Testis (tissue), 2 donors: ENCODE measurements at regions not wholly inside any gene's neighbourhood (a gene's known extent, or its start where the extent isn't known, plus 50 kb on each side); places are given as distances from the start of the nearest gene placed in this dataset.

Source experiments
- DNase-seq: peaks from one replicate; pipeline ENCODE4 v3.0.0-alpha.2; 2019
- H3K27ac ChIP-seq, 2 donors: fragments of 200-600 bp; sonication (generic); one replicate each; pipeline ENCODE4 v1.5.1; 2019
- H3K27me3 ChIP-seq: fragments of 200-600 bp; sonication (generic); one replicate; pipeline ENCODE4 v1.5.1; 2019
- H3K36me3 ChIP-seq: fragments of 200-600 bp; sonication (generic); one replicate; pipeline ENCODE4 v1.5.1; 2017; ENCODE audit warnings: low read depth; ENCODE audit errors: missing control alignments
- H3K4me1 ChIP-seq: fragments of 200-600 bp; sonication (generic); one replicate; pipeline ENCODE4 v1.5.1; 2019
- H3K4me3 ChIP-seq, 2 donors: fragments of 200-600 bp; sonication (generic); one replicate each; pipeline ENCODE4 v1.5.1; 2017 to 2019
- H3K9me3 ChIP-seq: fragments of 200-600 bp; sonication (generic); one replicate; pipeline ENCODE4 v1.5.1; 2017
- CTCF ChIP-seq, 3 experiments: fragments of 450-650 bp in 2 of 3; fragments of 200-600 bp in 1 of 3; sonication (generic) in 1 of 3; IDR thresholded peaks; one replicate each; pipeline ENCODE4 v1.5.1; 2016 to 2019; ENCODE audit warnings: antibody characterized with exemption in 3 of 3, mild to moderate bottlenecking in 2 of 3, moderate library complexity in 1 of 3
- POLR2A ChIP-seq: fragments of 450-650 bp; IDR thresholded peaks from one replicate; pipeline ENCODE4 v1.6.1; 2017; ENCODE audit warnings: antibody characterized with exemption, mild to moderate bottlenecking, moderate library complexity
- WGBS, 2 donors: methylation state at CpG; one replicate each; pipeline ENCODE4 v1.1.5; 2018; 5-methylcytosine and 5-hydroxymethylcytosine counted together
- intact Hi-C: fragments of 100-400 bp; cut with DNase I; formaldehyde crosslinking; loops from one replicate; pipeline ENCODE4 v1.15.1; 2023; ENCODE audit warnings: low total_unique reads

- intact Hi-C loops = no loop called here
- DNase-seq = no peak
- no peak overlapping the region for H3K27ac ChIP-seq
- H3K4me1 ChIP-seq = no peaks in the 10 kb centered on the region
- H3K4me3 ChIP-seq = no peak overlapping the region
- H3K9me3 ChIP-seq = no peaks in the 10 kb centered on the region
- no peaks in the 10 kb centered on the region for H3K27me3 ChIP-seq
- H3K36me3 ChIP-seq = no peaks in the 10 kb centered on the region
- 88 to 94% methylated on average over 1 of the region's 1 CpG for WGBS, 2 donors
- TF ChIP-seq POLR2A (no peak), CTCF (IDR thresholded peaks at IDR 0.05) (no peak)
Measured at GRCh38 chr2:52974127-52974526, 793.5 kb upstream of the CHAC2 start.

DNA sequence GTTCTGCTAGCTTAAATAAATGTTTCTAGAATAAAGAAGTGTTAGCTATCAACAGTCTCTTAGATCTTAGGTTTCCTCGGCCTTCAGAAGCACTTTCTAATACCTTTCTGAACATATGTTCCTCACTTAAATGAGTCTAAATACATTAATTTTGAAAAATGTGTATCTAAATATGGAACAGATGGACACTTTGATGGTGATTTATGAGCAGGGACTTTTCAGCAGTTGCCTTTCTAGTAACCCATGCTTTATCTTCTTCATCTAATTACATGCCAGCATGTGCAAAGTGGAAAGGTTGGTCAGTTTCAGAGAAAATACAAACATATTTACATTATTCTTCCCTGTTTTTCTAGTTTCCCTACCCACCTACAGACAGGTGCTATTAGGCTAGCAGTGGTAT is 797.0 kb upstream of the CHAC2 start:
- H3K4me1 ChIP-seq = no peaks in the 10 kb centered on the region
- intact Hi-C loops = no loop called here
- H3K27ac ChIP-seq = no peak overlapping the region
- no peaks in the 10 kb centered on the region for H3K36me3 ChIP-seq
- no peak overlapping the region for H3K4me3 ChIP-seq
- WGBS, 2 donors = 73 to 74% methylated on average over 1 of the region's 1 CpG
- H3K27me3 ChIP-seq = no peaks in the 10 kb centered on the region
- no peak for TF ChIP-seq POLR2A
- no peak for TF ChIP-seq CTCF (IDR thresholded peaks at IDR 0.05)
- no peak for DNase-seq
- no peaks in the 10 kb centered on the region for H3K9me3 ChIP-seq

- intact Hi-C loops = no loop called here
Measured at GRCh38 chr2:52968043-52968442, 799.6 kb upstream of the CHAC2 start.

GRCh38 chr2:52964916-52965530 is 802.6 kb upstream of the CHAC2 start:
- Histone ChIP-seq H3K4me1 (no peaks in the 10 kb centered on the region), H3K27ac (no peak overlapping the region)
- 50 to 54% methylated on average over 4 of the region's 4 CpGs for WGBS, 2 donors

More at GRCh38 chr2:52968043-52968442, 799.6 kb upstream of the CHAC2 start:
- no peak overlapping the region for H3K4me3 ChIP-seq
- H3K36me3 ChIP-seq = no peaks in the 10 kb centered on the region
- no peaks in the 10 kb centered on the region for H3K4me1 ChIP-seq
- H3K27me3 ChIP-seq = no peaks in the 10 kb centered on the region
- no peaks in the 10 kb centered on the region for H3K9me3 ChIP-seq
- H3K27ac ChIP-seq = no peak overlapping the region
- TF ChIP-seq CTCF (IDR thresholded peaks at IDR 0.05) = no peak
- no peak for DNase-seq
- WGBS, 2 donors = 86 to 88% methylated on average over 1 of the region's 1 CpG

More at GRCh38 chr2:52964916-52965530, 802.6 kb upstream of the CHAC2 start:
- no peak for TF ChIP-seq POLR2A
- TF ChIP-seq CTCF (IDR thresholded peaks at IDR 0.05) = no peak
- Histone ChIP-seq H3K27me3 (no peaks in the 10 kb centered on the region), H3K9me3 (no peaks in the 10 kb centered on the region), H3K36me3 (no peaks in the 10 kb centered on the region), H3K4me3 (no peak overlapping the region)
- intact Hi-C loops = no loop called here
- DNase-seq = no peak
